HEK293T (cell line): ENCODE measurements at regions not wholly inside any gene's neighbourhood (a gene's known extent, or its start where the extent isn't known, plus 50 kb on each side); places are given as distances from the start of the nearest gene placed in this dataset.

Experiments used
- FOXM1 ChIP-seq: fragments of 450-650 bp; IDR thresholded peaks from 2 replicates; pipeline ENCODE4 v1.6.1; 2017; ENCODE audit warnings: mild to moderate bottlenecking, borderline replicate concordance
- NFRKB ChIP-seq: fragments of 450-650 bp; IDR thresholded peaks from 2 replicates; pipeline ENCODE4 v1.6.1; 2016; ENCODE audit warnings: mild to moderate bottlenecking, moderate library complexity
- PKNOX1 ChIP-seq: fragments of 450-650 bp; IDR thresholded peaks from 2 replicates; pipeline ENCODE4 v1.6.1; 2016
- SUZ12 ChIP-seq: fragments of 450-650 bp; IDR thresholded peaks from 2 replicates; pipeline ENCODE4 v1.6.1; 2016; ENCODE audit warnings: mild to moderate bottlenecking

GRCh38 chr14:43764433-43764832 is 742.6 kb downstream of the FSCB start:
- TF ChIP-seq NFRKB = no peak
- no peak for TF ChIP-seq SUZ12
- no peak for TF ChIP-seq FOXM1
- no peak for TF ChIP-seq PKNOX1
